SK-N-SH treated with all-trans-retinoic acid at 6 μM for 48 hours (cell line): ENCODE measurements at regions not wholly inside any gene's neighbourhood (a gene's known extent, or its start where the extent isn't known, plus 50 kb on each side); places are given as distances from the start of the nearest gene placed in this dataset.

Experiments
- ATAC-seq: fragments of 200-7000 bp; cut with Tn5 transposase; 3 replicates; pipeline ENCODE4 v1.9.1; 2020; ENCODE audit warnings: mild to moderate bottlenecking, moderate library complexity
- ARNTL ChIP-seq: fragments of 450-650 bp; formaldehyde crosslinking; IDR thresholded peaks from 2 replicates; pipeline ENCODE4 v1.5.0; 2020; ENCODE audit warnings: low read depth, mild to moderate bottlenecking, moderate library complexity, borderline replicate concordance
- BACH2 ChIP-seq: fragments of 250-450 bp; sonication (Bioruptor Pico); IDR thresholded peaks from 2 replicates; pipeline ENCODE4 v1.9.0; 2021; ENCODE audit warnings: mild to moderate bottlenecking, borderline replicate concordance
- CSDC2 ChIP-seq: fragments of 250-450 bp; sonication (Bioruptor Pico); IDR thresholded peaks from 2 replicates; pipeline ENCODE4 v1.5.0; 2020; ENCODE audit warnings: mild to moderate bottlenecking, moderate library complexity
- ESRRG ChIP-seq: fragments of 250-450 bp; sonication (Bioruptor Pico); IDR thresholded peaks from 2 replicates; pipeline ENCODE4 v1.6.1; 2021; ENCODE audit warnings: mild to moderate bottlenecking
- GLIS3 ChIP-seq: fragments of 250-450 bp; sonication (Bioruptor Pico); IDR thresholded peaks from 2 replicates; pipeline ENCODE4 v1.5.0; 2020; ENCODE audit warnings: mild to moderate bottlenecking, moderate library complexity
- ISL1 ChIP-seq: fragments of 250-450 bp; sonication (Bioruptor Pico); IDR thresholded peaks from 2 replicates; pipeline ENCODE4 v2.1.2; 2022; ENCODE audit warnings: mild to moderate bottlenecking, moderate library complexity
- OSR1 ChIP-seq: fragments of 250-450 bp; sonication (Bioruptor Pico); IDR thresholded peaks from 2 replicates; pipeline ENCODE4 v1.8.0; 2022; ENCODE audit warnings: moderate library complexity, mild to moderate bottlenecking, inconsistent platforms
- PPARA ChIP-seq: fragments of 250-450 bp; sonication (Bioruptor Pico); IDR thresholded peaks from 2 replicates; pipeline ENCODE4 v1.5.0; 2020; ENCODE audit warnings: mild to moderate bottlenecking, borderline replicate concordance
- RARB ChIP-seq: fragments of 250-450 bp; sonication (Bioruptor Pico); IDR thresholded peaks from 2 replicates; pipeline ENCODE4 v1.8.0; 2021; ENCODE audit warnings: mild to moderate bottlenecking, moderate library complexity
- SNAI2 ChIP-seq: fragments of 250-450 bp; sonication (Bioruptor Pico); IDR thresholded peaks from 2 replicates; pipeline ENCODE4 v1.5.0; 2020; ENCODE audit warnings: mild to moderate bottlenecking, moderate library complexity
- TCF4 ChIP-seq: fragments of 250-450 bp; sonication (Bioruptor Pico); IDR thresholded peaks from 2 replicates; pipeline ENCODE4 v1.8.0; 2021; ENCODE audit warnings: mild to moderate bottlenecking, moderate library complexity, borderline replicate concordance
- TOX ChIP-seq: fragments of 250-450 bp; sonication (Bioruptor Pico); IDR thresholded peaks from 2 replicates; pipeline ENCODE4 v1.8.0; 2021; ENCODE audit warnings: mild to moderate bottlenecking, moderate library complexity, borderline replicate concordance
- ZC3H10 ChIP-seq: fragments of 250-450 bp; sonication (Bioruptor Pico); IDR thresholded peaks from 2 replicates; pipeline ENCODE4 v1.5.1; 2021; ENCODE audit warnings: mild to moderate bottlenecking, moderate library complexity
- ZFP30 ChIP-seq: fragments of 450-650 bp; formaldehyde crosslinking; IDR thresholded peaks from 2 replicates; pipeline ENCODE4 v1.5.0; 2022; ENCODE audit warnings: mild to moderate bottlenecking, moderate library complexity
- ZNF565 ChIP-seq: fragments of 450-650 bp; formaldehyde crosslinking; conservative IDR thresholded peaks from 2 replicates; pipeline ENCODE4 v1.5.0; 2020; ENCODE audit warnings: low read depth, mild to moderate bottlenecking, moderate library complexity
- ZNF70 ChIP-seq: fragments of 450-650 bp; formaldehyde crosslinking; IDR thresholded peaks from 2 replicates; pipeline ENCODE4 v1.5.0; 2020; ENCODE audit warnings: mild to moderate bottlenecking, moderate library complexity
- ZNF8 ChIP-seq: fragments of 450-650 bp; formaldehyde crosslinking; IDR thresholded peaks from 2 replicates; pipeline ENCODE4 v1.5.0; 2020; ENCODE audit warnings: mild to moderate bottlenecking, moderate library complexity
- TF ChIP-seq, protein P1 (sequence below): fragments of 250-450 bp; sonication (Bioruptor Pico); IDR thresholded peaks from 2 replicates; pipeline ENCODE4 v1.5.1; 2020; ENCODE audit warnings: low read depth, mild to moderate bottlenecking, moderate library complexity
- TF ChIP-seq, protein P2 (sequence below): fragments of 250-450 bp; sonication (Bioruptor Pico); IDR thresholded peaks from 2 replicates; pipeline ENCODE4 v1.5.0; 2020; ENCODE audit warnings: mild to moderate bottlenecking, moderate library complexity
- TF ChIP-seq, protein P3 (sequence below): fragments of 250-450 bp; sonication (Bioruptor Pico); IDR thresholded peaks from 2 replicates; pipeline ENCODE4 v1.8.0; 2021; ENCODE audit warnings: low read depth, mild to moderate bottlenecking, moderate library complexity, borderline replicate concordance
- TF ChIP-seq, protein P4 (sequence below): fragments of 250-450 bp; sonication (Bioruptor Pico); IDR thresholded peaks from 2 replicates; pipeline ENCODE4 v1.8.0; 2020; ENCODE audit warnings: mild to moderate bottlenecking, moderate library complexity, borderline replicate concordance

DNA sequence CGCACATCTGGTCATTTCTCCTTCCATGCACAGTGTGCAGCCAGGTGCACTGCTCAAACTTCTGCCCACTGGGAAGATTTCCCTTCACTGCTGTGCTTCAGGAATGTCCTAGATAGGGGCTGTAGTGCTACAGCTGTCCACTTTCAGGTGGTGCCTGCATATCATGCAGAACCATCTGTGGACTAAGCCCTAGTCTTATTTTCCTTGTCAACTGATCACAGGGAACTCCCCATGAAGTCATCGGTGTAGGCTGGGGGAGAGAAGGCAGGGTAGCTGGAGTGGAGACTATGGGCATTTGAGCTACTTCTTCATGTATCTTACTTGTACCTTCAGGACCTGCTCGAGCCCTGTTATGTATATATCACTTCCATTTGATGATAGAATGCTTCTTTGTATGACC, 150.9 kb upstream of the PLCXD3 start:
- ATAC-seq = no peak
- no peak for TF ChIP-seq ZNF70
- no peak for TF ChIP-seq ISL1 (CRISPR knock-in tag)
- TF ChIP-seq PPARA (CRISPR knock-in tag) = no peak
- no peak for TF ChIP-seq ZNF565 (CRISPR knock-in tag)
- no peak for TF ChIP-seq OSR1 (CRISPR knock-in tag)
- TF ChIP-seq, protein P1, sequence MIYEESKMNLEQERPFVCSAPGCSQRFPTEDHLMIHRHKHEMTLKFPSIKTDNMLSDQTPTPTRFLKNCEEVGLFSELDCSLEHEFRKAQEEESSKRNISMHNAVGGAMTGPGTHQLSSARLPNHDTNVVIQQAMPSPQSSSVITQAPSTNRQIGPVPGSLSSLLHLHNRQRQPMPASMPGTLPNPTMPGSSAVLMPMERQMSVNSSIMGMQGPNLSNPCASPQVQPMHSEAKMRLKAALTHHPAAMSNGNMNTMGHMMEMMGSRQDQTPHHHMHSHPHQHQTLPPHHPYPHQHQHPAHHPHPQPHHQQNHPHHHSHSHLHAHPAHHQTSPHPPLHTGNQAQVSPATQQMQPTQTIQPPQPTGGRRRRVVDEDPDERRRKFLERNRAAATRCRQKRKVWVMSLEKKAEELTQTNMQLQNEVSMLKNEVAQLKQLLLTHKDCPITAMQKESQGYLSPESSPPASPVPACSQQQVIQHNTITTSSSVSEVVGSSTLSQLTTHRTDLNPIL (CRISPR knock-in tag) = no peak
- TF ChIP-seq RARB (CRISPR knock-in tag) = no peak
- no peak for TF ChIP-seq SNAI2
- TF ChIP-seq CSDC2 (CRISPR knock-in tag) = no peak
- TF ChIP-seq TOX = no peak
- TF ChIP-seq, protein P2, sequence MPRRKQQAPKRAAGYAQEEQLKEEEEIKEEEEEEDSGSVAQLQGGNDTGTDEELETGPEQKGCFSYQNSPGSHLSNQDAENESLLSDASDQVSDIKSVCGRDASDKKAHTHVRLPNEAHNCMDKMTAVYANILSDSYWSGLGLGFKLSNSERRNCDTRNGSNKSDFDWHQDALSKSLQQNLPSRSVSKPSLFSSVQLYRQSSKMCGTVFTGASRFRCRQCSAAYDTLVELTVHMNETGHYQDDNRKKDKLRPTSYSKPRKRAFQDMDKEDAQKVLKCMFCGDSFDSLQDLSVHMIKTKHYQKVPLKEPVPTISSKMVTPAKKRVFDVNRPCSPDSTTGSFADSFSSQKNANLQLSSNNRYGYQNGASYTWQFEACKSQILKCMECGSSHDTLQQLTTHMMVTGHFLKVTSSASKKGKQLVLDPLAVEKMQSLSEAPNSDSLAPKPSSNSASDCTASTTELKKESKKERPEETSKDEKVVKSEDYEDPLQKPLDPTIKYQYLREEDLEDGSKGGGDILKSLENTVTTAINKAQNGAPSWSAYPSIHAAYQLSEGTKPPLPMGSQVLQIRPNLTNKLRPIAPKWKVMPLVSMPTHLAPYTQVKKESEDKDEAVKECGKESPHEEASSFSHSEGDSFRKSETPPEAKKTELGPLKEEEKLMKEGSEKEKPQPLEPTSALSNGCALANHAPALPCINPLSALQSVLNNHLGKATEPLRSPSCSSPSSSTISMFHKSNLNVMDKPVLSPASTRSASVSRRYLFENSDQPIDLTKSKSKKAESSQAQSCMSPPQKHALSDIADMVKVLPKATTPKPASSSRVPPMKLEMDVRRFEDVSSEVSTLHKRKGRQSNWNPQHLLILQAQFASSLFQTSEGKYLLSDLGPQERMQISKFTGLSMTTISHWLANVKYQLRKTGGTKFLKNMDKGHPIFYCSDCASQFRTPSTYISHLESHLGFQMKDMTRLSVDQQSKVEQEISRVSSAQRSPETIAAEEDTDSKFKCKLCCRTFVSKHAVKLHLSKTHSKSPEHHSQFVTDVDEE (CRISPR knock-in tag) = no peak
- TF ChIP-seq ESRRG = no peak
- TF ChIP-seq ZC3H10 (CRISPR knock-in tag) = no peak
- TF ChIP-seq GLIS3 (CRISPR knock-in tag) = no peak
- TF ChIP-seq, all 23 proteins: peak for 0

- no peak for ATAC-seq
- no peak for TF ChIP-seq TOX
- no peak for TF ChIP-seq ZNF70
- TF ChIP-seq PPARA (CRISPR knock-in tag) = no peak
- TF ChIP-seq ARNTL (CRISPR knock-in tag) = no peak
- no peak for TF ChIP-seq OSR1 (CRISPR knock-in tag)
- TF ChIP-seq ZFP30 (CRISPR knock-in tag) = no peak
- TF ChIP-seq GLIS3 (CRISPR knock-in tag) = no peak
- TF ChIP-seq ZC3H10 (CRISPR knock-in tag) = no peak
- TF ChIP-seq, protein P3, sequence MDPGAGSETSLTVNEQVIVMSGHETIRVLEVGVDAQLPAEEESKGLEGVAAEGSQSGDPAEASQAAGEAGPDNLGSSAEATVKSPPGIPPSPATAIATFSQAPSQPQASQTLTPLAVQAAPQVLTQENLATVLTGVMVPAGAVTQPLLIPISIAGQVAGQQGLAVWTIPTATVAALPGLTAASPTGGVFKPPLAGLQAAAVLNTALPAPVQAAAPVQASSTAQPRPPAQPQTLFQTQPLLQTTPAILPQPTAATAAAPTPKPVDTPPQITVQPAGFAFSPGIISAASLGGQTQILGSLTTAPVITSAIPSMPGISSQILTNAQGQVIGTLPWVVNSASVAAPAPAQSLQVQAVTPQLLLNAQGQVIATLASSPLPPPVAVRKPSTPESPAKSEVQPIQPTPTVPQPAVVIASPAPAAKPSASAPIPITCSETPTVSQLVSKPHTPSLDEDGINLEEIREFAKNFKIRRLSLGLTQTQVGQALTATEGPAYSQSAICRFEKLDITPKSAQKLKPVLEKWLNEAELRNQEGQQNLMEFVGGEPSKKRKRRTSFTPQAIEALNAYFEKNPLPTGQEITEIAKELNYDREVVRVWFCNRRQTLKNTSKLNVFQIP (CRISPR knock-in tag) = no peak
- no peak for TF ChIP-seq SNAI2
- TF ChIP-seq, protein P4, sequence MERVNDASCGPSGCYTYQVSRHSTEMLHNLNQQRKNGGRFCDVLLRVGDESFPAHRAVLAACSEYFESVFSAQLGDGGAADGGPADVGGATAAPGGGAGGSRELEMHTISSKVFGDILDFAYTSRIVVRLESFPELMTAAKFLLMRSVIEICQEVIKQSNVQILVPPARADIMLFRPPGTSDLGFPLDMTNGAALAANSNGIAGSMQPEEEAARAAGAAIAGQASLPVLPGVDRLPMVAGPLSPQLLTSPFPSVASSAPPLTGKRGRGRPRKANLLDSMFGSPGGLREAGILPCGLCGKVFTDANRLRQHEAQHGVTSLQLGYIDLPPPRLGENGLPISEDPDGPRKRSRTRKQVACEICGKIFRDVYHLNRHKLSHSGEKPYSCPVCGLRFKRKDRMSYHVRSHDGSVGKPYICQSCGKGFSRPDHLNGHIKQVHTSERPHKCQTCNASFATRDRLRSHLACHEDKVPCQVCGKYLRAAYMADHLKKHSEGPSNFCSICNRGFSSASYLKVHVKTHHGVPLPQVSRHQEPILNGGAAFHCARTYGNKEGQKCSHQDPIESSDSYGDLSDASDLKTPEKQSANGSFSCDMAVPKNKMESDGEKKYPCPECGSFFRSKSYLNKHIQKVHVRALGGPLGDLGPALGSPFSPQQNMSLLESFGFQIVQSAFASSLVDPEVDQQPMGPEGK (CRISPR knock-in tag) = no peak
These were observed 146.2 kb upstream of the PLCXD3 start for GRCh38 chr5:41656597-41656996.

- ATAC-seq = no peak
- TF ChIP-seq CSDC2 (CRISPR knock-in tag) (no peak), PPARA (CRISPR knock-in tag) (no peak), RARB (CRISPR knock-in tag) (no peak), ZFP30 (CRISPR knock-in tag) (no peak), TCF4 (no peak), ZNF565 (CRISPR knock-in tag) (no peak), ISL1 (CRISPR knock-in tag) (no peak), ZNF8 (no peak), TOX (no peak), GLIS3 (CRISPR knock-in tag) (no peak), BACH2 (CRISPR knock-in tag) (no peak)
- TF ChIP-seq, protein P4 (CRISPR knock-in tag) = no peak
- TF ChIP-seq, all 23 proteins: peak for 0
These were observed 139.7 kb upstream of the PLCXD3 start for GRCh38 chr5:41650131-41650530.
